Stimulated activated CD8-positive, alpha-beta memory T cell treated with anti-CD3 and anti-CD28 coated beads, Interleukin-12 subunit alpha, Interleukin-12 subunit beta, amount 100 ng/mL, for 1 hour (primary cell): ENCODE measurements at regions not wholly inside any gene's neighbourhood (a gene's known extent, or its start where the extent isn't known, plus 50 kb on each side); places are given as distances from the start of the nearest gene placed in this dataset.
A peak's percentile ranks its signal among the peaks of the same experiment; 100 is the strongest.

Experiments
- DNase-seq: peaks from one replicate; pipeline ENCODE4 v3.0.0-alpha.2; 2020; ENCODE audit warnings: low read depth

- DNase-seq: no peak
Observed at GRCh38 chr1:30200161-30200560, 523.2 kb downstream of the MATN1 start.

GRCh38 chr1:30199563-30199962 lies 523.8 kb downstream of the MATN1 start:
- no peak for DNase-seq

DNA sequence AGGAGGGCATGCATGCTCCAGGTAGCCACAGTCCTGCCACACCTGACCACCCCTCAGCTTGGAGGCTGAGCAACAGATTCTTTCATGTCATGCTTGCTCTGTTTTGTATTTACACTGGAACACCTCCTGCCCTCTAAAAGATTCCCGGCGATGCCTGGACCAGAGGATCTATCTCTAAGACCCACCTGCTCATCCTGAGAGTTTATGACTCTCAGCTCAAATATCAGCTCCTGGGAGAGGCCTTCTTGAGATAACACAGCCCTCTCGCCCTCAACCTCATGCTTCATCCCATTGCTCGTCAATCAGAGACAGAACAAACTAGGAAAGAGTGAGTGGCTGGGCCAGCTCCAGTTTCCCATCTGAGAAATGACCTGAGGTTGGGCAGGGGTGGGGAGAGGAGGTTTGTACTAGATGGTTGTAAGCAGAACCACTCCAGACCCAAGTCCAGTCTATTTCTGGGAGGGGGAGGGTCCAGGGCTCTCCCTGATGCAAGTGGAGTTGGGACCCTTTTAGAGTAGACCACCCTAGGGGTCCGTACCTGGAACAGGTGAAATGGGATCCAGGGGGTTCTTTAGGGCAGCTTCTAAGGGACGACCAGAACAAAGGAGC lies 524.5 kb downstream of the MATN1 start:
- no peak for DNase-seq

- no peak for DNase-seq
Observed at GRCh38 chr1:30198451-30198760, 525.0 kb downstream of the MATN1 start.

- no peak for DNase-seq
Observed at GRCh38 chr1:30197639-30198450, 525.5 kb downstream of the MATN1 start.

- DNase-seq: no peak
Observed at GRCh38 chr1:30196872-30197638, 526.3 kb downstream of the MATN1 start.

DNA sequence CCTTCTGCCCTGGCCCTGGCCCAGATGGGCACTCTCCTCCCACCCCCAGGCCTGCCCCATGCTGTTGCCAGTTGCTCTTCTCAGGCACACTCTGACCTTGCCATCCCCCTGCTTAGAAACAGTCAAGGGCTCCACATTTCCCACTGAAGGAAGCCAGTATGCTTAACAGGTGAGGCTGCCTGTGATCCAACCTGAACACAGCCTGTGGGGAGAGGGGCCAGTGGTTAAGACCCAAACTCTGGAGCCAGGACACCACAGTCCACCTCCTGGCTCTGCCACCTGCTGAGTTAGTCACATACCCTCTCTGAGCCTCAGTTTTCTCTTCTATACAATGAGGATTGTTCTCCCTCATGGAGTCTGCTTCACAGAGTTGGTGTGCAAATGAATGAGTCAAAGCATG lies 526.9 kb downstream of the MATN1 start:
- DNase-seq: no peak

DNA sequence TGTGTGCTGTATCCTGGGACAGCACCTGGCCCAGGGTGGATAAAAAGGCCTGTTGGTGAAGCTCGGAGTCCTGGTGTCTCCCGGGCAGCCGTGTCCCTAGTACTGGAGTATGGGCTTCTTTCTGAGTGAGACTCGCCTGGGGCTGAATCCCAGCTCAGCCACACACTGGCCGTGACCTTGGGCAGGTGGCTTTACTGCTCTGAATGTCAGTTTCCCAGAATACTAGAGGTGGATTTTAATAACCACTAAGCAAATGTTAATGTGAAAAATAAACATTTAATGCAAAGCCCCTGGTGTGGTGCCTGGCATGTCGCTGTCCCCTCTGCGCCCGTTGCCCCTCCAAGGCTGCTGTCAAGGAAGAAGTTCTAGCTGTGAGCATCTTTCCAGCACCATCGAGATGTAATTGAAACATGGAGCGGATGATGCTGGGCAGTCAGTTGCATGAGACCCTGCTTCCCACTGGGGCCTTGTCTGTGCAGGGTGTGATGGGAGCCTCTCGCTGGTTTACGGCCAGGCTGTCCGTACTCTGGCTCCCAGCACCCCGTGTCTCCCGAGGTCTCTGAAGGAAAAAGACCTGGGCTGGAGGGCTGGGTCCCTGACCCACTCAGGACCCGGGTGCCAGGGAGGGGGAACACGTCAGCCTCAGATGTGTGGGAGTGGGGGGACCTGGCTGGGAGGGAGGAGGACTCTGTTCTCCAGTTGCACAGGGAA lies 527.8 kb downstream of the MATN1 start:
- no peak for DNase-seq

DNA sequence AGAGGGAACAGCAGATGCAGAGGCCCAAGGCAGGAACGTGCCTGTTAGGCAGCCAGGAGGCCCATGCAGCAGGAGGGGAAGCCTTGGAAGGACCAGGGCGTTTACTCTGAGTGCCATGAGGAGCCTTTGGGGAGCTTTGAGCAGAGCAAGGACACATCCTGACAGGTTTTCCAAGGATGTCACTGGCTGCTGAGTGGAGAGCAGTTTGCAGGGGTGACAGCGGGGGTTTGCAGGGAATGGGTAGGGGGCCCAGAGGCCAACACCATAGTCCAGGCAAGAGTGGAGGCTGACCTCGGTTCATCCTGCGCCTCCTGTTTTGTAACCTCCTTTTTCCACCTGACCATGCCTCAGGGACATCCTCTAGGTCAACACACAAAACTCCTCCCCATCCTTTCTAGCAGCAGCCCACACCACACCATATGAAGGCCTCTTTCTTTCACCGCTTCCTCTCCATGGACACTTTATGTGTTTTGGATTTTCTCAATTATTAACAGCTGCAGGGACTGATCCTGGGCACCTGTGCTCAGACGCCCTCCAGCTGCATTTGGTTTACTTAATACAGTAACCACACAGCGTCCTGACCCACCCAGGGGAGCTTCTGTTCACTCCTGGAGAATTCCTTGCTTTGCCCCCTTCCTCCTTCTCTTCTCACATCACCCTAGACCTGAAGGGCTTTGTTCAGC lies 528.5 kb downstream of the MATN1 start:
- no peak for DNase-seq

DNA sequence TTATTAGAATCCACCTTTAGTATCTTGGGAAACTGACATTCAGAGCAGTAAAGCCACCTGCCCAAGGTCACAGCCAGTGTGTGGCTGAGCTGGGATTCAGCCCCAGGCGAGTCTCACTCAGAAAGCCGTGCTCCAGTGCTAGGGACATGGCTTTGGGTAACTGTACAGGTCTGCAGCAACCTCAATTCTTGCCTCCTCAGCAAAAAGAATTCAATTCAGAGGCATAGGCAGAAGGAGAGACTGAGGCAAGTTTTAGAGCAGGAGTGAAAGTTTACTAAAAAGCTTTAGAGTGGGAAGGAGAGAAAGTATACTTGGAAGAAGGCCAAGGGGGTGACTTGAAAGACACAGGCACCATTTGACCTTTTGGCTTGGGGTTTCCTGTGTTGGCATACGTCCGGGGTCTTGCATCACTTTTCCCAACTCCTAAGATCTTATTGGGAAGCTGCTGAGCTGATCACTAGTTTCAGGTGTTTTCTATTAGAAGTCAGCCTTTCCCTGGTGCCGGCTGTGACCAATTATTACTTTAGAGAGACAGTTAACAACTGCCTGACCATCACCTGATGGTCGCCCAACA lies 529.3 kb downstream of the MATN1 start:
- DNase-seq: no peak

DNA sequence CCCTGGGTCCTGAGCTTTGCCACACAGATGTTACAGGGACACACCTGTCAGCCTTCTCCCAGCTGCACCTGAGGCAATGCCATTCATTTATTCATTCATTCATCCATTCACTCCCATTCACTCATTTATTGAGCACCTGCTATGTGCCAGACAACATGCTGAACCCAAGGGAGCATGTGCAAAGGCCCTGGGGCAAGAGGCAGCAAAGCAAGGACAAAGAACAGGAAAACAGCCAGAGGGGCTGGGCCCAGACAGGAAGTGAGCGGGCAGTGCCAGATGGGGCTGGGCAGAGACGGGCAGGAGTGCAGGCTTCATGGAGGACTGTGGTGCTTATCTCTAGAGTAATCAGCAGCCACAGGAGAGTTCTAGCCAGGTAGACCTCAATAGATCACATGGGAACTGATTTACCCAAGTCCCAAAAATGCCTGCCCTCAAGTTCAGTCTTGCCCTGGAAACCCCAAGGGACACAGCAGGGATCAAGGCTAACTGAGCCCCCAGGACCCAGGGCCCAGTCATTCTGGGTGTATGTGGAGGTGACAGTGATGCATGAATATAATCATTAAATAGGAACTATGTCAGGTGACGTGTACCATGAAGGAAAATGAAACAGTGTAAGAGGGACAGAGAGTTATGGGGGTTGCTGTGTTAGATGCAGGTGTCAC lies 530.3 kb downstream of the MATN1 start:
- no peak for DNase-seq

- DNase-seq: peak; percentile 4
Observed at GRCh38 chr1:30191154-30191702, 532.2 kb downstream of the MATN1 start.

GRCh38 chr1:30190511-30191153 lies 532.8 kb downstream of the MATN1 start:
- no peak for DNase-seq

DNA sequence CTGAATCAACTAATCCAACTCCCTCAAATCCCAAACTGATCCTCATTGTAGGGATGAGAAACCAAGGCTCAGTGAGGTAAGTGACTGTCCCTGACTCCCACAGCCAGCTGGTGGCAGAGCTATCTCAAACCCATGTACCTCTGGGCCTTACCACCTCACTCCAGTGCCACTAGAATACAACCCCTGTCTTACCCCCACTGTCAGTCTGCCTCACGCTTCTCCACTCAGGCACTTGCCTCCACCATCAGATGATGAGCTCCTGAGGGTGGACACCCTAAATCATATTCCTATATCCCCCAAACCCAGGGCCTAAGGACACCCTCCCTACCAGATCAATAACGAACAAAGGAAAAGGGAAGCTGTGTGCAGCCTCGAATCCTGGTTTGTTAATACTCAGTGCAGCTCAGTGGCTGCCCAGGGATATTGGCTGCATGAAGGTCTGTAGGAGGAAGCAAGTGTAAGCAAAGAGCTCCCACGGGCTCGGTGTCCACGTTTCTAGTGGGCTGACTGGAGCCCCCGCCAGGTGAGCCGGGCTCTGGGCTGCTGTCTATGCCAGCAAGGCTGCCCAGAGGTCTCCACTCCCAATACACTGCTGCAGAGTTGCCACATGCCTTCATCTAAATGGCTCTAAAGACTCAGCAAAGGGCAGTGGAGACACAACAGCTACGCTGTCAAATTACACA lies 533.4 kb downstream of the MATN1 start:
- DNase-seq: no peak

DNA sequence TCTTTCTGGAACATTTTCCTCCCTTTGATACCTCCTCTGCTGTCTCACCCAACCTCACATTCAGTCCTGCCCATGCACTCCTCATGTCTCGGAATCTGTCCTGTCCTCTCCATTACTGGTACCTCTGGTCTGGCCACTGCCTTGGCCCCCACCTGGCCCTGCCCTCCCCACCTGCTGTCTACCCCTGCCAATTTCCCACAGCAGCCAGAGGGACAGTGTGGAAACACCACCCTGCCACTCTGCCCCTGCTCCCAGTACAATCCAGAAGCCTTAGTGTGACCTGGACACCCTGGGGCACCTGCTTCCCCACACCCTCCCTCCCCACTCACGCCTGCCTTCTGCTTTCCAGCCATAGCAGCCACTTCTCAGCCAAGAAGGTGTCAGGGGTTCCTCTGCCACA lies 534.4 kb downstream of the MATN1 start:
- no peak for DNase-seq

DNA sequence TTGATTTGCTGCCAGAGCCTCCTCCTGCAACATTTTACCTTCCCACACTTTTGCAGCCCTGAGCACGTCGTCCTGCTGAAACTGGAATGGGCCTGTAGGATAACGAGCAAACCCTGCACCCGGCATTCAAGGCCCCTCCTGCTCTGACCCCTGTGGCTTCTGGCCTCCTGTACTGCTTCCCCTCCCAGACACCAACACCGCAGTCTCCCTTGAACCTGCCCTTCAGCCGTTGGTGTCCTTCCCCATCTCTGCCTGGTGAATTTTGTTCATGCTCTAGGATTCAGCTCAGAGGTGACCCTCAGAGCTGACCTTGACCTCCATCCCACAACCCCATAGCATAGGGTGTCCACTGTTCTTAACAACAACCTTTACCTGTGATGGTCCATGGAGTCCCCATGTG lies 535.1 kb downstream of the MATN1 start:
- no peak for DNase-seq

GRCh38 chr1:30187413-30188023 lies 535.9 kb downstream of the MATN1 start:
- no peak for DNase-seq

- DNase-seq: no peak
Observed at GRCh38 chr1:30186586-30186985, 536.8 kb downstream of the MATN1 start.

- no peak for DNase-seq
Observed at GRCh38 chr1:30185809-30186208, 537.6 kb downstream of the MATN1 start.
